Naive thymus-derived CD4-positive, alpha-beta T cell (primary cell): ENCODE measurements at regions not wholly inside any gene's neighbourhood (a gene's known extent, or its start where the extent isn't known, plus 50 kb on each side); places are given as distances from the start of the nearest gene placed in this dataset.

ENCODE experiments used
- ATAC-seq: fragments of 150-1000 bp; cut with Tn5 transposase; 2 replicates; pipeline ENCODE4 v1.10.0; 2021; ENCODE audit warnings: mild to moderate bottlenecking, moderate library complexity
- CTCF ChIA-PET: fragments of 350-600 bp; sonication (Branson Sonifier 250); formaldehyde crosslinking; loops from one replicate; lab custom pipeline; 2021; ENCODE audit warnings: antibody characterized with exemption; lab: Charles Lee
- POLR2A ChIA-PET: fragments of 350-600 bp; sonication (Branson Sonifier 250); formaldehyde crosslinking; loops from one replicate; lab custom pipeline; 2021; ENCODE audit warnings: antibody characterized with exemption, inconsistent platforms; lab: Charles Lee
- DNase-seq, 9 donors: peaks; one replicate each; pipeline versions ENCODE4 v3.0.0 to v3.0.0-alpha.2; 2020 to 2022; ENCODE audit warnings: mixed read lengths in 1 of 9
- H3K27ac ChIP-seq: one replicate; pipeline ENCODE4 v1.7.0; 2013; ENCODE audit warnings: mild to moderate bottlenecking, low read depth, low read length, moderate library complexity
- H3K27me3 ChIP-seq, 2 donors: one replicate each; pipeline ENCODE4 v1.7.0; 2013; ENCODE audit warnings: low read length in 2 of 2, mild to moderate bottlenecking in 2 of 2, moderate library complexity in 2 of 2; ENCODE audit not compliant: control insufficient read depth in 2 of 2, insufficient read depth in 2 of 2
- H3K36me3 ChIP-seq, 3 experiments: 1 replicate in 2 of 3; 2 replicates in 1 of 3; pipeline ENCODE4 v1.7.0; 2013; ENCODE audit warnings: low read length in 3 of 3, mild to moderate bottlenecking in 3 of 3, moderate library complexity in 1 of 3; ENCODE audit not compliant: insufficient read depth in 3 of 3, control insufficient read depth in 2 of 3
- H3K4me1 ChIP-seq, 2 donors: one replicate each; pipeline ENCODE4 v1.7.0; 2013; ENCODE audit warnings: low read length in 2 of 2, mild to moderate bottlenecking in 2 of 2, moderate library complexity in 1 of 2; ENCODE audit not compliant: control insufficient read depth in 2 of 2, insufficient read depth in 2 of 2
- H3K4me3 ChIP-seq: 2 replicates; pipeline ENCODE4 v1.7.0; 2013; ENCODE audit warnings: mild to moderate bottlenecking, low read length
- H3K9me3 ChIP-seq, 3 experiments: 1 replicate in 2 of 3; 2 replicates in 1 of 3; pipeline ENCODE4 v1.7.0; 2013; ENCODE audit warnings: low read length in 3 of 3; ENCODE audit not compliant: control insufficient read depth in 2 of 3
- H3K27ac Mint-ChIP-seq, 9 donors: one replicate each; pipeline ENCODE4 v1.8.0; 2020 to 2022; ENCODE audit warnings: mixed read lengths in 9 of 9, mild to moderate bottlenecking in 8 of 9, moderate library complexity in 5 of 9, inconsistent platforms in 2 of 9
- H3K27me3 Mint-ChIP-seq, 5 donors: one replicate each; pipeline ENCODE4 v1.8.0; 2021 to 2022; ENCODE audit warnings: mixed read lengths in 5 of 5, mild to moderate bottlenecking in 1 of 5
- H3K36me3 Mint-ChIP-seq, 5 donors: one replicate each; pipeline ENCODE4 v1.8.0; 2020 to 2022; ENCODE audit warnings: mixed read lengths in 5 of 5, mild to moderate bottlenecking in 3 of 5, inconsistent platforms in 1 of 5
- H3K4me1 Mint-ChIP-seq, 7 donors: one replicate each; pipeline ENCODE4 v1.8.0; 2020 to 2022; ENCODE audit warnings: mixed read lengths in 7 of 7, mild to moderate bottlenecking in 3 of 7, inconsistent platforms in 1 of 7
- H3K4me3 Mint-ChIP-seq, 10 donors: one replicate each; pipeline ENCODE4 v1.8.0; 2020 to 2022; ENCODE audit warnings: mild to moderate bottlenecking in 10 of 10, mixed read lengths in 10 of 10, moderate library complexity in 6 of 10, inconsistent platforms in 2 of 10
- H3K9me3 Mint-ChIP-seq, 11 donors: one replicate each; pipeline ENCODE4 v1.8.0; 2020 to 2022; ENCODE audit warnings: mixed read lengths in 11 of 11, mild to moderate bottlenecking in 4 of 11, inconsistent platforms in 1 of 11, moderate library complexity in 1 of 11
- intact Hi-C, 2 donors: fragments of 100-400 bp; cut with micrococcal nuclease; formaldehyde crosslinking; loops; one replicate each; pipeline ENCODE4 v1.15.1; 2023

DNA sequence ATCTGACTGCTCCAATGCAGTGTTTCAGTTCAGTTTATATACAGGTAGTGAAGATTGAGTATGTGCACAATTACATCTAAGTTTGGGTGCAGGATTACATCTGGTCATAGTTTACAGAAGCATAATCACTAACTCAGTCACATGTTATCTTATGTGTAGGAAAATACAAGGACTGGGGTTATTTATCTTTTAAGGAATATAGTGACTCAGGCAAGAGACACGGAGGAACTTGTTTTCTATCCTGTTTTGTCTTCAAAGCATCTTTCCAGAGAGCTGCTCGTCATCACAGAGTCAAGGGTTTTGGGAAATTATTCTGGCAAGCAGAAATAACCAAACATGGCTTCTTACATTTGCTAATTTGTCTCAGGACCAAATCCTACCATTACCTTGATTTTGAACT, 1371.5 kb upstream of the TMEFF2 start:
- intact Hi-C loops, result no loop called here
- no peak overlapping the region for H3K4me3 Mint-ChIP-seq
- ATAC-seq (no peak), DNase-seq (no peak)
- ChIA-PET CTCF (no interaction called here), POLR2A (no interaction called here)
- H3K4me3 ChIP-seq, result no peak overlapping the region
- H3K4me1 Mint-ChIP-seq, result no peaks in the 10 kb centered on the region
- no peaks in the 10 kb centered on the region for H3K27me3 ChIP-seq
- H3K36me3 Mint-ChIP-seq, result no peaks in the 10 kb centered on the region
- H3K36me3 ChIP-seq, result no peaks in the 10 kb centered on the region
- peaks cover 0 to 3% (median 0%) of the 10 kb centered on the region in 11 donors for H3K9me3 Mint-ChIP-seq
- H3K4me1 ChIP-seq, result no peaks in the 10 kb centered on the region
- H3K9me3 ChIP-seq, result no peaks in the 10 kb centered on the region
- no peak overlapping the region for H3K27ac Mint-ChIP-seq
- H3K27ac ChIP-seq, result no peak overlapping the region
- no peaks in the 10 kb centered on the region for H3K27me3 Mint-ChIP-seq

DNA sequence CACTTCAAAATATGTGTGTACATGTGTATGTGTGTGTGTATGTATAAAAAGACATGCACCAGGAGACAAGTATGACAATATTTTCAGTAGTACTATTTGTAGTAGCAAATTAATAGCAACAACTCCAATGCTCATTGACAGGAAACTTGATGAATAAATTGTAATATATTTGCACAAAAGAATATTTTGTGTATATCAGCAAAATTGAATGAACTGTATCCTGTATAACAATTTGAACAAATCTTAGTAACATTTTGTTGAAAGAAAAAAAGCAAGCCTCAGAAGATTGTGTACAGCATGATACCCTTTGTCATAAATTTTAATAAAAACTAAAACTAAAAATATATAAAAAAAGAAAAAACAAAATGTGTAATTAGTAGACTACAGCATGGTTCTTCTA, 1367.3 kb upstream of the TMEFF2 start:
- peaks cover 0 to 3% (median 0%) of the 10 kb centered on the region in 11 donors for H3K9me3 Mint-ChIP-seq
- H3K4me3 Mint-ChIP-seq, result no peak overlapping the region
- H3K4me3 ChIP-seq, result no peak overlapping the region
- H3K27ac Mint-ChIP-seq, result no peak overlapping the region
- ChIA-PET CTCF (no interaction called here), POLR2A (no interaction called here)
- DNase-seq (no peak), ATAC-seq (no peak)
- H3K36me3 ChIP-seq, result no peaks in the 10 kb centered on the region
- H3K27me3 ChIP-seq, result no peaks in the 10 kb centered on the region
- no peaks in the 10 kb centered on the region for H3K4me1 ChIP-seq
- H3K36me3 Mint-ChIP-seq, result no peaks in the 10 kb centered on the region
- H3K4me1 Mint-ChIP-seq, result no peaks in the 10 kb centered on the region
- no peaks in the 10 kb centered on the region for H3K27me3 Mint-ChIP-seq
- no peak overlapping the region for H3K27ac ChIP-seq
- H3K9me3 ChIP-seq, result no peaks in the 10 kb centered on the region
- intact Hi-C loops, result no loop called here

DNA sequence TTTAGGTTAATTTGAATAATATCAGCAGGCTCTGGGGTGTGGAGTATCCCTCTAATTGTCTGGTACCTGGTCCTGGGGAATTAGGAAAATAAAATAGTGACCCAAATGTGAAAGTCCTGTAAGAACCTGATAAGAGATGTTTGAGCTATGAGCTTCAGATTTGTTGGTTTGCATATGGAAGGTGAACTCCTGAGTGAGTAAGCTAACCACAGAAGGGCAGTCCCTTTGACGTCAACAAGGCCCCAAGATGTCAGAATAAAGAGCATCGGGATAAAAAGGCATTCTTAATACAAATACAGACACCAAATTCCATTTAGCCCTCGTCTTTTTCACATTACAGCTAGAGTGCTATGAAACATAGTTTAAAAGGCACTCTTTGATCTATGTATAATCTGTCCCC, 1366.3 kb upstream of the TMEFF2 start:
- no peak for DNase-seq
- no peak for ATAC-seq
- Mint-ChIP-seq H3K4me3 (no peak overlapping the region), H3K9me3 (peaks cover 0 to 3% (median 0%) of the 10 kb centered on the region in 11 donors), H3K27ac (no peak overlapping the region), H3K27me3 (no peaks in the 10 kb centered on the region), H3K36me3 (no peaks in the 10 kb centered on the region), H3K4me1 (no peaks in the 10 kb centered on the region)
- CTCF ChIA-PET, result no interaction called here
- H3K27ac ChIP-seq, result no peak overlapping the region
- H3K9me3 ChIP-seq, result no peaks in the 10 kb centered on the region
- POLR2A ChIA-PET, result no interaction called here
- intact Hi-C loops, result no loop called here
- no peaks in the 10 kb centered on the region for H3K4me1 ChIP-seq
- H3K27me3 ChIP-seq, result no peaks in the 10 kb centered on the region
- H3K4me3 ChIP-seq, result no peak overlapping the region
- no peaks in the 10 kb centered on the region for H3K36me3 ChIP-seq

DNA sequence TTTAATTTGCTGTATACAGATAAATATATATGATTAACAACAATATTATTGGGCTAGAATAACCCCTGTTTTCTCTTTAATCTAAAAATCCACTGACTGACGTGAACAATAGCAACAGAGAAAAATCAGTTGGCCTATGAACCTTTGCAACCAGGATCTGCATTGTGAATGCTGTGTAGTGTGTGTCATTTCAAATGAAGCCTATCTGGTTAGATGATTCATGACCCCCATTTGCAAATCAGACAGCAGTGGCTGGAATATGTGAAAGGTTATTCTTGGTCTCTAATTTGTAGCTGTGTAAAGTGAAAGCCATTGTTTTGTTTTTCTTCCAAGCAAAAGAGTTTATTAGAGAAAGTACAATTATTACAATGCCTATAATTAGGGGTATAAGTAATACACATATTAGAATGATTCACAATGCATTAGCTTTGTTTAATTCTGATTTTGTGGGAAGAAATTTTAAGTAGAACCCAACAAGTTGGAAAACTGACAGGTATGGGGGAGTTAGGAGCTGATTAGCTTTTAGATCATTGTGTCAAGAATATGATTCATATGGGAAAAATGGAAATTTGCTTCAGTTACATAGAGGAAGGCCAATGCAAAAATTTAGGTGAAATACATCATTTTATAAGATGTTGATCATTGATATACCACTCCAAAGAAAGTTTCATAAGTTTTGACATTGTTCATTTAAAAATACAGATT, 1362.2 kb upstream of the TMEFF2 start:
- H3K27me3 Mint-ChIP-seq, result no peaks in the 10 kb centered on the region
- H3K27ac Mint-ChIP-seq, result no peak overlapping the region
- CTCF ChIA-PET, result no interaction called here
- H3K4me3 Mint-ChIP-seq, result no peak overlapping the region
- H3K9me3 Mint-ChIP-seq, result peaks cover 0 to 3% (median 0%) of the 10 kb centered on the region in 11 donors
- H3K27me3 ChIP-seq, result no peaks in the 10 kb centered on the region
- no peaks in the 10 kb centered on the region for H3K4me1 Mint-ChIP-seq
- H3K36me3 ChIP-seq, result no peaks in the 10 kb centered on the region
- no peak overlapping the region for H3K4me3 ChIP-seq
- POLR2A ChIA-PET, result no interaction called here
- DNase-seq (no peak), ATAC-seq (no peak)
- intact Hi-C loops, result no loop called here
- H3K36me3 Mint-ChIP-seq, result no peaks in the 10 kb centered on the region
- H3K4me1 ChIP-seq, result no peaks in the 10 kb centered on the region
- H3K27ac ChIP-seq, result no peak overlapping the region
- no peaks in the 10 kb centered on the region for H3K9me3 ChIP-seq

DNA sequence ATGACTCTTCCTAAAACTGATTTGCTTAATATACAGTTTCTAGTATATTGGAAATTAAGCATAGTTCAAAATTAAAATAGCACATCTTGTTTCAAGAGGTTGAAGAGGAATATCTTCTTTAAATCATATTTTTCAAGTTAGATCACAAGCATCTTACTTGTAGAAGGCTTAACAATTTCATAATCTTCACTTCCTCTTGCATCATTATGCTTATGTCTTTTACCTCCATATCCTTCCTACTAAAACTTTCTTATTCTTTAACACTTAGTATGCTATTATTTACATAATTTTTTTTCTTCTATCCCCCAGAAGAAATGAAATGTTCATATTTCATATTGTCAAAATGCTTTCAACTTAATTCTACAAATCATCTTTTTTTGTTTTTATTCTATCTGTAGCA, 1354.9 kb upstream of the TMEFF2 start:
- Mint-ChIP-seq H3K9me3 (peaks cover 0 to 28% (median 3%) of the 10 kb centered on the region in 11 donors), H3K27me3 (no peaks in the 10 kb centered on the region), H3K4me1 (no peaks in the 10 kb centered on the region), H3K36me3 (no peaks in the 10 kb centered on the region), H3K27ac (no peak overlapping the region), H3K4me3 (no peak overlapping the region)
- no peak for DNase-seq
- no peak for ATAC-seq
- intact Hi-C loops, result no loop called here
- Histone ChIP-seq H3K4me1 (no peaks in the 10 kb centered on the region), H3K9me3 (no peaks in the 10 kb centered on the region), H3K27me3 (no peaks in the 10 kb centered on the region), H3K4me3 (no peak overlapping the region), H3K27ac (no peak overlapping the region), H3K36me3 (no peaks in the 10 kb centered on the region)
- CTCF ChIA-PET, result interaction anchor here (0.7 kb wide), 1 partner anchor 176 kb away, joined by 3 read pairs; no protein-coding TSS in a partner anchor
- POLR2A ChIA-PET, result no interaction called here

DNA sequence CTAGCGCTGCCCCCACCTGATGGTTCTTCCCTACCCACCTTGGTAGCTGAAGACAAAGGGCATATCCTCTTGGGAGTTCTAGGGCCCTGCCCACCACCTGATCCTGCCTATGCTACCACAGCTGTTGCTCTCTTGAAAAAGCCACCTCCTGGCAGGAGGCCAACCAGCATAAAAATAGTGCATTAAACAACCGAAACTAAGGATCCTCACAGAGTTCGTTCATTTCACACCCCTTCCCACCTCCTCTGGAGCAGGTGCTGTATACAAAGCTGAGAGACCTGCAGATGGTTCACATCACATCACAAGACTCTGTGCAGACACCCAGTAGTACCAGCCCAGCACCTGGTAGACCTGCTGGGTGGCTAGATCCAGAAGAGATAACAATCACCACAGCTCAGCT, 1348.0 kb upstream of the TMEFF2 start:
- DNase-seq (no peak), ATAC-seq (no peak)
- H3K4me1 Mint-ChIP-seq, result no peaks in the 10 kb centered on the region
- POLR2A ChIA-PET, result no interaction called here
- no peaks in the 10 kb centered on the region for H3K36me3 Mint-ChIP-seq
- no peak overlapping the region for H3K4me3 Mint-ChIP-seq
- Histone ChIP-seq H3K9me3 (no peaks in the 10 kb centered on the region), H3K27me3 (no peaks in the 10 kb centered on the region), H3K36me3 (no peaks in the 10 kb centered on the region), H3K27ac (no peak overlapping the region), H3K4me3 (no peak overlapping the region), H3K4me1 (no peaks in the 10 kb centered on the region)
- intact Hi-C loops, result no loop called here
- H3K9me3 Mint-ChIP-seq, result peaks cover 0 to 14% (median 6%) of the 10 kb centered on the region in 11 donors
- no peak overlapping the region for H3K27ac Mint-ChIP-seq
- peaks cover 0 to 4% (median 0%) of the 10 kb centered on the region in 5 donors for H3K27me3 Mint-ChIP-seq
- CTCF ChIA-PET, result no interaction called here

DNA sequence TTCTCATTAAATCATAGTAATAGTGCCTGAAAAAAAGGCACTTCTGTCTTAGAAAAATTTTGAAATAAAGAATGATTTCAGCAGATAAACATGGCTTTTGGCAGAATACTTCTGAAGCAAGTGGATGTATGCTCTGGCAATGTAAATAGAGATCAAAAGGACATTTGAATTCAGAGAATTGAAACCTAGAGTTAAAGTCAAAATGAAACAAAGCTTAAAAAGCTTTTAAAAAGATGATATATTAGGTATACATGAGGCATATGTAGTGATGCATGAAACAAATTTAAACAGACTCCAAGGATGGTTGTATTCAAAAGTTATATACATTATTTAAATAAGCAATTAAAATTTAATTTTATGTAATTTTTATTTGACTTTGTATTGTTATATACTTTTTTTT, 1344.5 kb upstream of the TMEFF2 start:
- intact Hi-C loops, result no loop called here
- Mint-ChIP-seq H3K4me3 (no peak overlapping the region), H3K27ac (no peak overlapping the region), H3K36me3 (no peaks in the 10 kb centered on the region), H3K27me3 (peaks cover 0 to 4% (median 0%) of the 10 kb centered on the region in 5 donors), H3K9me3 (peaks cover 0 to 11% (median 1%) of the 10 kb centered on the region in 11 donors), H3K4me1 (no peaks in the 10 kb centered on the region)
- Histone ChIP-seq H3K4me1 (no peaks in the 10 kb centered on the region), H3K27me3 (no peaks in the 10 kb centered on the region), H3K4me3 (no peak overlapping the region), H3K9me3 (no peaks in the 10 kb centered on the region), H3K27ac (no peak overlapping the region), H3K36me3 (no peaks in the 10 kb centered on the region)
- ATAC-seq (no peak), DNase-seq (no peak)
- ChIA-PET POLR2A (no interaction called here), CTCF (no interaction called here)
